Neural cell (in vitro differentiated cells): ENCODE measurements at regions not wholly inside any gene's neighbourhood (a gene's known extent, or its start where the extent isn't known, plus 50 kb on each side); places are given as distances from the start of the nearest gene placed in this dataset.

ENCODE experiments used
- EP300 ChIP-seq: fragments of 450-650 bp; conservative IDR thresholded peaks from 2 replicates; pipeline ENCODE4 v1.6.1; 2014; ENCODE audit warnings: antibody characterized with exemption, mild to moderate bottlenecking, moderate library complexity; ENCODE audit not compliant: poor library complexity, severe bottlenecking
- EZH2 ChIP-seq: fragments of 200-600, 300-800 bp; shearing (Covaris generic), sonication (generic); IDR thresholded peaks from 2 replicates; pipeline ENCODE4 v1.6.1; 2014; ENCODE audit warnings: antibody characterized with exemption, low read length, borderline replicate concordance, mild to moderate bottlenecking; ENCODE audit not compliant: insufficient read depth, poor library complexity, severe bottlenecking
- POLR2AphosphoS5 ChIP-seq: IDR thresholded peaks from 2 replicates; pipeline ENCODE4 v1.6.1; 2012
- RAD21 ChIP-seq: fragments of 450-650 bp; conservative IDR thresholded peaks from 2 replicates; pipeline ENCODE4 v1.6.1; 2014; ENCODE audit warnings: antibody characterized with exemption, mild to moderate bottlenecking, moderate library complexity
- TAF1 ChIP-seq: IDR thresholded peaks from 2 replicates; pipeline ENCODE4 v1.6.1; 2012; ENCODE audit warnings: low read depth
- TF ChIP-seq, protein P1 (sequence below): IDR thresholded peaks from 2 replicates; pipeline ENCODE4 v1.6.1; 2012; ENCODE audit warnings: borderline replicate concordance
- TF ChIP-seq, protein P2 (sequence below): fragments of 450-650 bp; IDR thresholded peaks from 2 replicates; pipeline ENCODE4 v1.5.1; 2014; ENCODE audit warnings: antibody characterized with exemption, mild to moderate bottlenecking, moderate library complexity; ENCODE audit not compliant: poor library complexity, severe bottlenecking

DNA sequence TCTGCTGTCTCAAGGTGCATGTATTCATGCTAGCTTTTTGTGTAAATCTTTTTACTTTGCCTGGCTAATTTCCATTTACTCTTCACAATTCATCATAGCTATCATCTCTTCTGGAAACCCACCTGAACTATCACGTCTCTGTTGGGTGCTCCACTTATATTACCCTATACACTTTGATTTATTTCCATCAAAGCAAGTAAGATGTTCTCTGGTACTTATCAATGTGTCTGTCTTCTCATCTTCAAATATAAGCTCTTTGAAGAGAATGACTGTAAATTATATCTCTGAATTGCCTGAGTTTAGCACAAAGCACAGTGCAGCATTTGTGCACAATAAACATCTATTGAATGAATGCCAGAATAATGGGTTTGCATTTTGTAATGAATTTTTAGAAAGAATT lies 1129.7 kb downstream of the LRFN5 start:
- TF ChIP-seq, protein P1, sequence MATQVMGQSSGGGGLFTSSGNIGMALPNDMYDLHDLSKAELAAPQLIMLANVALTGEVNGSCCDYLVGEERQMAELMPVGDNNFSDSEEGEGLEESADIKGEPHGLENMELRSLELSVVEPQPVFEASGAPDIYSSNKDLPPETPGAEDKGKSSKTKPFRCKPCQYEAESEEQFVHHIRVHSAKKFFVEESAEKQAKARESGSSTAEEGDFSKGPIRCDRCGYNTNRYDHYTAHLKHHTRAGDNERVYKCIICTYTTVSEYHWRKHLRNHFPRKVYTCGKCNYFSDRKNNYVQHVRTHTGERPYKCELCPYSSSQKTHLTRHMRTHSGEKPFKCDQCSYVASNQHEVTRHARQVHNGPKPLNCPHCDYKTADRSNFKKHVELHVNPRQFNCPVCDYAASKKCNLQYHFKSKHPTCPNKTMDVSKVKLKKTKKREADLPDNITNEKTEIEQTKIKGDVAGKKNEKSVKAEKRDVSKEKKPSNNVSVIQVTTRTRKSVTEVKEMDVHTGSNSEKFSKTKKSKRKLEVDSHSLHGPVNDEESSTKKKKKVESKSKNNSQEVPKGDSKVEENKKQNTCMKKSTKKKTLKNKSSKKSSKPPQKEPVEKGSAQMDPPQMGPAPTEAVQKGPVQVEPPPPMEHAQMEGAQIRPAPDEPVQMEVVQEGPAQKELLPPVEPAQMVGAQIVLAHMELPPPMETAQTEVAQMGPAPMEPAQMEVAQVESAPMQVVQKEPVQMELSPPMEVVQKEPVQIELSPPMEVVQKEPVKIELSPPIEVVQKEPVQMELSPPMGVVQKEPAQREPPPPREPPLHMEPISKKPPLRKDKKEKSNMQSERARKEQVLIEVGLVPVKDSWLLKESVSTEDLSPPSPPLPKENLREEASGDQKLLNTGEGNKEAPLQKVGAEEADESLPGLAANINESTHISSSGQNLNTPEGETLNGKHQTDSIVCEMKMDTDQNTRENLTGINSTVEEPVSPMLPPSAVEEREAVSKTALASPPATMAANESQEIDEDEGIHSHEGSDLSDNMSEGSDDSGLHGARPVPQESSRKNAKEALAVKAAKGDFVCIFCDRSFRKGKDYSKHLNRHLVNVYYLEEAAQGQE, result no peak
- TF ChIP-seq RAD21 (no peak), EZH2 (no peak), POLR2AphosphoS5 (peak; percentile 57), EP300 (peak; percentile 70), TAF1 (no peak)
- TF ChIP-seq, protein P2, sequence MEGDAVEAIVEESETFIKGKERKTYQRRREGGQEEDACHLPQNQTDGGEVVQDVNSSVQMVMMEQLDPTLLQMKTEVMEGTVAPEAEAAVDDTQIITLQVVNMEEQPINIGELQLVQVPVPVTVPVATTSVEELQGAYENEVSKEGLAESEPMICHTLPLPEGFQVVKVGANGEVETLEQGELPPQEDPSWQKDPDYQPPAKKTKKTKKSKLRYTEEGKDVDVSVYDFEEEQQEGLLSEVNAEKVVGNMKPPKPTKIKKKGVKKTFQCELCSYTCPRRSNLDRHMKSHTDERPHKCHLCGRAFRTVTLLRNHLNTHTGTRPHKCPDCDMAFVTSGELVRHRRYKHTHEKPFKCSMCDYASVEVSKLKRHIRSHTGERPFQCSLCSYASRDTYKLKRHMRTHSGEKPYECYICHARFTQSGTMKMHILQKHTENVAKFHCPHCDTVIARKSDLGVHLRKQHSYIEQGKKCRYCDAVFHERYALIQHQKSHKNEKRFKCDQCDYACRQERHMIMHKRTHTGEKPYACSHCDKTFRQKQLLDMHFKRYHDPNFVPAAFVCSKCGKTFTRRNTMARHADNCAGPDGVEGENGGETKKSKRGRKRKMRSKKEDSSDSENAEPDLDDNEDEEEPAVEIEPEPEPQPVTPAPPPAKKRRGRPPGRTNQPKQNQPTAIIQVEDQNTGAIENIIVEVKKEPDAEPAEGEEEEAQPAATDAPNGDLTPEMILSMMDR, result no peak
